PC-9 (cell line): ENCODE measurements at regions not wholly inside any gene's neighbourhood (a gene's known extent, or its start where the extent isn't known, plus 50 kb on each side); places are given as distances from the start of the nearest gene placed in this dataset.

Source experiments
- BruUV-seq: library from RNA; stranded (reverse); fragments of 400-500 nt; replicated peaks from 2 replicates; lab custom pipeline; 2021; lab: Mats Ljungman, UMichigan
- CTCF ChIA-PET: fragments of 300-600 bp; sonication (Branson Sonifier 250); formaldehyde crosslinking; loops from one replicate; lab custom pipeline; 2022; ENCODE audit warnings: antibody characterized with exemption; lab: Charles Lee
- POLR2A ChIA-PET: fragments of 300-600 bp; sonication (Branson Sonifier 250); formaldehyde crosslinking; loops from one replicate; lab custom pipeline; 2022; ENCODE audit warnings: antibody characterized with exemption; ENCODE audit not compliant: unreplicated experiment; lab: Charles Lee
- DNase-seq, 2 experiments: peaks; one replicate each; pipeline versions ENCODE4 v3.0.0 to v3.0.0-alpha.2; 2015 to 2022; ENCODE audit warnings: mixed read lengths in 1 of 2
- H2AFZ ChIP-seq: fragments of 200-600 bp; sonication (generic); 2 replicates; pipeline ENCODE4 v1.8.1; 2017; ENCODE audit warnings: antibody characterized with exemption
- H3F3A ChIP-seq: fragments of 200-600 bp; sonication (generic); 2 replicates; pipeline ENCODE4 v1.8.1; 2017; ENCODE audit warnings: antibody characterized with exemption, mild to moderate bottlenecking, low read depth; ENCODE audit not compliant: insufficient read depth
- H3K27ac ChIP-seq: fragments of 200-600 bp; sonication (generic); 2 replicates; pipeline ENCODE4 v1.6.1; 2016; ENCODE audit warnings: mixed run types
- H3K27me3 ChIP-seq: fragments of 200-600 bp; sonication (generic); 2 replicates; pipeline ENCODE4 v1.6.1; 2016; ENCODE audit warnings: low read depth, mixed run types; ENCODE audit not compliant: insufficient read depth
- H3K36me3 ChIP-seq: fragments of 200-600 bp; sonication (generic); 2 replicates; pipeline ENCODE4 v1.6.1; 2016; ENCODE audit warnings: low read depth, mixed run types
- H3K4me1 ChIP-seq: fragments of 200-600 bp; sonication (generic); replicated peaks from 2 replicates; pipeline ENCODE4 v1.6.1; 2016; ENCODE audit warnings: mixed run types; ENCODE audit not compliant: insufficient read depth
- H3K4me2 ChIP-seq: fragments of 200-600 bp; sonication (generic); 2 replicates; pipeline ENCODE4 v1.6.1; 2017; ENCODE audit warnings: mixed run types
- H3K4me3 ChIP-seq: fragments of 200-600 bp; sonication (generic); 2 replicates; pipeline ENCODE4 v1.6.1; 2016; ENCODE audit warnings: mixed run types
- H3K79me2 ChIP-seq: fragments of 200-600 bp; sonication (generic); 2 replicates; pipeline ENCODE4 v1.6.1; 2017; ENCODE audit warnings: low read depth, mixed run types
- H3K9me2 ChIP-seq: fragments of 200-600 bp; sonication (generic); 2 replicates; pipeline ENCODE4 v1.8.1; 2017; ENCODE audit warnings: mild to moderate bottlenecking; ENCODE audit not compliant: insufficient read depth
- H3K9me3 ChIP-seq: fragments of 200-600 bp; sonication (generic); 2 replicates; pipeline ENCODE4 v1.8.1; 2016; ENCODE audit warnings: low read depth; ENCODE audit not compliant: insufficient read depth
- H4K20me1 ChIP-seq: fragments of 200-600 bp; sonication (generic); 2 replicates; pipeline ENCODE4 v1.8.1; 2017; ENCODE audit not compliant: insufficient read depth
- CTCF ChIP-seq: fragments of 200-600 bp; sonication (generic); conservative IDR thresholded peaks from 2 replicates; pipeline ENCODE4 v1.6.1; 2017; ENCODE audit warnings: mixed run types, antibody characterized with exemption, mild to moderate bottlenecking, moderate library complexity
- EZH2 ChIP-seq: fragments of 200-600 bp; sonication (generic); IDR thresholded peaks from 2 replicates; pipeline ENCODE4 v1.8.0; 2017; ENCODE audit warnings: antibody characterized with exemption, low read depth
- intact Hi-C: fragments of 100-400 bp; cut with micrococcal nuclease; formaldehyde crosslinking; loops from one replicate; pipeline ENCODE4 v1.10.0; 2022; ENCODE audit not compliant: unreplicated experiment

- no peak overlapping the region for H3K4me3 ChIP-seq
- DNase-seq = no peak
- no peaks in the 10 kb centered on the region for H3K9me2 ChIP-seq
- no peak overlapping the region for H2AFZ ChIP-seq
- no peaks in the 10 kb centered on the region for H3K79me2 ChIP-seq
- no peaks in the 10 kb centered on the region for H3K27me3 ChIP-seq
- H3K4me2 ChIP-seq = no peak overlapping the region
- H3K27ac ChIP-seq = no peak overlapping the region
- no peaks in the 10 kb centered on the region for H3F3A ChIP-seq
- no peaks in the 10 kb centered on the region; the same call in 1 of the 2 replicates for H3K36me3 ChIP-seq
- no TSS peak for BruUV-seq
- no peaks in the 10 kb centered on the region for H3K4me1 ChIP-seq
- intact Hi-C loops = no loop called here
- TF ChIP-seq EZH2 = no peak
- no peak for TF ChIP-seq CTCF
- H4K20me1 ChIP-seq = no peaks in the 10 kb centered on the region
- no peaks in the 10 kb centered on the region for H3K9me3 ChIP-seq
- POLR2A ChIA-PET = no interaction called here
- CTCF ChIA-PET = no interaction called here
Measured at GRCh38 chr6:71433441-71433840, 144.8 kb downstream of the OGFRL1 start.

- BruUV-seq = no TSS peak
- no peak for DNase-seq
- H2AFZ ChIP-seq = no peak overlapping the region
Measured at GRCh38 chr6:71444222-71444621, 155.6 kb downstream of the OGFRL1 start.

GRCh38 chr6:71446057-71446456 is 157.4 kb downstream of the OGFRL1 start:
- no peaks in the 10 kb centered on the region for H3K4me1 ChIP-seq
- H3K79me2 ChIP-seq = no peaks in the 10 kb centered on the region
- H3K36me3 ChIP-seq = no peaks in the 10 kb centered on the region
- ChIA-PET CTCF (no interaction called here), POLR2A (no interaction called here)
- H3K9me2 ChIP-seq = no peaks in the 10 kb centered on the region
- H3K27me3 ChIP-seq = no peaks in the 10 kb centered on the region
- no peak overlapping the region for H3K4me2 ChIP-seq
- no TSS peak for BruUV-seq
- no peak for DNase-seq
- intact Hi-C loops = no loop called here
- H3K27ac ChIP-seq = no peak overlapping the region
- H3F3A ChIP-seq = no peaks in the 10 kb centered on the region
- H3K4me3 ChIP-seq = no peak overlapping the region
- no peaks in the 10 kb centered on the region for H4K20me1 ChIP-seq
- H2AFZ ChIP-seq = no peak overlapping the region
- no peak for TF ChIP-seq EZH2
- no peaks in the 10 kb centered on the region for H3K9me3 ChIP-seq

More at GRCh38 chr6:71444222-71444621, 155.6 kb downstream of the OGFRL1 start:
- H3K9me3 ChIP-seq = peaks cover 7% of the 10 kb centered on the region; the same call in 1 of the 2 replicates
- no peaks in the 10 kb centered on the region for H3K4me1 ChIP-seq
- H3K4me3 ChIP-seq = no peak overlapping the region
- H3K79me2 ChIP-seq = no peaks in the 10 kb centered on the region
- H3K27ac ChIP-seq = no peak overlapping the region
- H3K36me3 ChIP-seq = no peaks in the 10 kb centered on the region
- ChIA-PET CTCF (interaction anchor here (0.8 kb wide), 1 partner anchor 59 kb away, joined by 5 read pairs; no protein-coding TSS in a partner anchor), POLR2A (no interaction called here)
- H3K27me3 ChIP-seq = no peaks in the 10 kb centered on the region
- no peaks in the 10 kb centered on the region for H3F3A ChIP-seq
- intact Hi-C loops = no loop called here
- no peaks in the 10 kb centered on the region for H4K20me1 ChIP-seq
- H3K4me2 ChIP-seq = no peak overlapping the region
- TF ChIP-seq EZH2 (no peak), CTCF (no peak)
- H3K9me2 ChIP-seq = no peaks in the 10 kb centered on the region

GRCh38 chr6:71446470-71446869 is 157.9 kb downstream of the OGFRL1 start:
- H3K9me2 ChIP-seq = no peaks in the 10 kb centered on the region
- no peaks in the 10 kb centered on the region for H3K4me1 ChIP-seq
- H3K4me3 ChIP-seq = no peak overlapping the region
- H4K20me1 ChIP-seq = no peaks in the 10 kb centered on the region
- H3K36me3 ChIP-seq = no peaks in the 10 kb centered on the region
- no peaks in the 10 kb centered on the region for H3F3A ChIP-seq
- BruUV-seq = no TSS peak
- TF ChIP-seq EZH2 (no peak), CTCF (no peak)
- no peak for DNase-seq
- H3K9me3 ChIP-seq = no peaks in the 10 kb centered on the region
- intact Hi-C loops = no loop called here
- no peak overlapping the region for H3K4me2 ChIP-seq
- no peak overlapping the region for H2AFZ ChIP-seq
- no peaks in the 10 kb centered on the region for H3K79me2 ChIP-seq
- ChIA-PET CTCF (no interaction called here), POLR2A (no interaction called here)
- H3K27ac ChIP-seq = no peak overlapping the region
- H3K27me3 ChIP-seq = no peaks in the 10 kb centered on the region
